Testis (tissue), 2 donors: ENCODE measurements at regions not wholly inside any gene's neighbourhood (a gene's known extent, or its start where the extent isn't known, plus 50 kb on each side); places are given as distances from the start of the nearest gene placed in this dataset.

Experiments
- DNase-seq: peaks from one replicate; pipeline ENCODE4 v3.0.0-alpha.2; 2019
- H3K27ac ChIP-seq, 2 donors: fragments of 200-600 bp; sonication (generic); one replicate each; pipeline ENCODE4 v1.5.1; 2019
- H3K27me3 ChIP-seq: fragments of 200-600 bp; sonication (generic); one replicate; pipeline ENCODE4 v1.5.1; 2019
- H3K36me3 ChIP-seq: fragments of 200-600 bp; sonication (generic); one replicate; pipeline ENCODE4 v1.5.1; 2017; ENCODE audit warnings: low read depth; ENCODE audit errors: missing control alignments
- H3K4me1 ChIP-seq: fragments of 200-600 bp; sonication (generic); one replicate; pipeline ENCODE4 v1.5.1; 2019
- H3K4me3 ChIP-seq, 2 donors: fragments of 200-600 bp; sonication (generic); one replicate each; pipeline ENCODE4 v1.5.1; 2017 to 2019
- H3K9me3 ChIP-seq: fragments of 200-600 bp; sonication (generic); one replicate; pipeline ENCODE4 v1.5.1; 2017
- POLR2A ChIP-seq: fragments of 450-650 bp; IDR thresholded peaks from one replicate; pipeline ENCODE4 v1.6.1; 2017; ENCODE audit warnings: antibody characterized with exemption, mild to moderate bottlenecking, moderate library complexity
- WGBS, 2 donors: methylation state at CpG; one replicate each; pipeline ENCODE4 v1.1.5; 2018; 5-methylcytosine and 5-hydroxymethylcytosine counted together
- intact Hi-C: fragments of 100-400 bp; cut with DNase I; formaldehyde crosslinking; loops from one replicate; pipeline ENCODE4 v1.15.1; 2023; ENCODE audit warnings: low total_unique reads
- TF ChIP-seq, protein P1 (sequence below), 3 experiments: fragments of 450-650 bp in 2 of 3; fragments of 200-600 bp in 1 of 3; sonication (generic) in 1 of 3; IDR thresholded peaks; one replicate each; pipeline ENCODE4 v1.5.1; 2016 to 2019; ENCODE audit warnings: antibody characterized with exemption in 3 of 3, mild to moderate bottlenecking in 2 of 3, moderate library complexity in 1 of 3

DNA sequence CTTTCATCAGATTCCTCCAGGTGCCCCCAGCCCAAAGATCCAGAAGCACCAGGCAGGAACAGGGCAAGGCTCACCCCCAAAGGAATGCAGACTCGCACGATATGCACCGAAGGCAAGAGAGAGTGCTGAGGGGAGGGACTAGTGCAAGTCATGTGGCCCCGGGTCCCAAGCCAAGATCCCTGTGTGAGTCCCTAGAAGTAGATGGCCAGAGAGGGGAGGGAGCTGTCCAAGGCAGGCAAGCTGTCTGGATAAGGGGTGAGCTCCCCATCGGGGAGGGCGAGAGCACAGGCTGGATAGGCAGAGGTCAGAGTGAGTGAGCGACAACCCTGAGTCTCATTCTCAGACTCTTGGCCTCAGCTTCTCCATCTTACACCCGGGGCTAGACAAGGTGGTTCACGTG, 171.5 kb upstream of the LINGO1 start:
- Histone ChIP-seq H3K27ac (no peak overlapping the region), H3K4me3 (no peak overlapping the region), H3K36me3 (no peaks in the 10 kb centered on the region), H3K4me1 (no peaks in the 10 kb centered on the region), H3K9me3 (no peaks in the 10 kb centered on the region), H3K27me3 (no peaks in the 10 kb centered on the region)
- WGBS, 2 donors = 75 to 85% methylated on average over 9 of the region's 9 CpGs
- TF ChIP-seq POLR2A = no peak
- TF ChIP-seq, protein P1, sequence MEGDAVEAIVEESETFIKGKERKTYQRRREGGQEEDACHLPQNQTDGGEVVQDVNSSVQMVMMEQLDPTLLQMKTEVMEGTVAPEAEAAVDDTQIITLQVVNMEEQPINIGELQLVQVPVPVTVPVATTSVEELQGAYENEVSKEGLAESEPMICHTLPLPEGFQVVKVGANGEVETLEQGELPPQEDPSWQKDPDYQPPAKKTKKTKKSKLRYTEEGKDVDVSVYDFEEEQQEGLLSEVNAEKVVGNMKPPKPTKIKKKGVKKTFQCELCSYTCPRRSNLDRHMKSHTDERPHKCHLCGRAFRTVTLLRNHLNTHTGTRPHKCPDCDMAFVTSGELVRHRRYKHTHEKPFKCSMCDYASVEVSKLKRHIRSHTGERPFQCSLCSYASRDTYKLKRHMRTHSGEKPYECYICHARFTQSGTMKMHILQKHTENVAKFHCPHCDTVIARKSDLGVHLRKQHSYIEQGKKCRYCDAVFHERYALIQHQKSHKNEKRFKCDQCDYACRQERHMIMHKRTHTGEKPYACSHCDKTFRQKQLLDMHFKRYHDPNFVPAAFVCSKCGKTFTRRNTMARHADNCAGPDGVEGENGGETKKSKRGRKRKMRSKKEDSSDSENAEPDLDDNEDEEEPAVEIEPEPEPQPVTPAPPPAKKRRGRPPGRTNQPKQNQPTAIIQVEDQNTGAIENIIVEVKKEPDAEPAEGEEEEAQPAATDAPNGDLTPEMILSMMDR (IDR thresholded peaks at IDR 0.05) = no peak
- intact Hi-C loops = no loop called here
- DNase-seq = no peak

DNA sequence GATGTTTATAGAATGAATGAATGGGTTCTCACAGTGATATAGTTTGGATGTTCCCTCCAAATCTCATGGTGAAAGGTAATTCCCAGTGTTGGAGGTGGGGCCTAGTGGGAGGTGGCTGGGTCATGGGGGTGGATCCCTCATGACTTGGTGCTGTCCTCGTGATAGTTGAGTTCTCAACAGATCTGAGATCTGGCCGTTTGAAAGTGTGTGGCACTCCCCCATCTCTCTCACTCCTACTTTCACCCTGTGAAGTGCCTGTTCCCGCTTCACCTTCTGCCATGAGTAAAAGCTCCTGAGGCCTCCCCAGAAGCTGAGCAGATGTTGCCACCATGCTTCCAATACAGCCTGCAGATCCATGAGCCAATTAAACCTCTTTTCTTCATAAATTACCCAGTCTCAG, 170.8 kb upstream of the LINGO1 start:
- no peaks in the 10 kb centered on the region for H3K27me3 ChIP-seq
- WGBS, 2 donors = 64% methylated on average over 3 of the region's 3 CpGs
- no peak for DNase-seq

DNA sequence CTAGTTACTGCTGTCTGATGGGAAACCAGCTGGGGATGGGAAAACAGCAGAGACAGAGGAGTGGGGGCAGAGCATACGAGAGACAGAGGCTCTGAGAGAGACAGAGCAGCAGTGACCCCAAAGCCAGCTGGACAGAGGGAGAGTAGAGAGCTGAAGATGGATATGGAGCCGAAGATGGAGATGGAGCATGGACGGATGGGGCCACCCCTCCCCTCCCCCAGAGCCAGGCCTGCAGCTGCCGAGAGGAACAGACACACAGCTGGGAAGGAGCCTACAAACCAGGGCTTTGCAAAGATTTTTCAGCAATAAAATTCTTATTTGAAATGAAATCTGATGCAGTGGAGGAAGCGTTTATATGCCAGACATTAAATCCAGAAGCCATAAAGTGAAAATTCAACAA, 167.6 kb upstream of the LINGO1 start:
- H3K9me3 ChIP-seq = no peaks in the 10 kb centered on the region
- H3K27ac ChIP-seq = no peak overlapping the region
- no peak for DNase-seq
- no peak overlapping the region for H3K4me3 ChIP-seq
- intact Hi-C loops = no loop called here
- H3K27me3 ChIP-seq = no peaks in the 10 kb centered on the region
- TF ChIP-seq, protein P1 (IDR thresholded peaks at IDR 0.05) = no peak
- no peak for TF ChIP-seq POLR2A
- WGBS, 2 donors = 74 to 75% methylated on average over 5 of the region's 5 CpGs
- H3K36me3 ChIP-seq = no peaks in the 10 kb centered on the region
- no peaks in the 10 kb centered on the region for H3K4me1 ChIP-seq

More for the DNA sequence above, 170.8 kb upstream of the LINGO1 start:
- no peaks in the 10 kb centered on the region for H3K9me3 ChIP-seq
- no peak overlapping the region for H3K4me3 ChIP-seq
- no peaks in the 10 kb centered on the region for H3K36me3 ChIP-seq
- H3K4me1 ChIP-seq = no peaks in the 10 kb centered on the region
- intact Hi-C loops = no loop called here
- TF ChIP-seq POLR2A = no peak
- TF ChIP-seq, protein P1 (IDR thresholded peaks at IDR 0.05) = no peak
- H3K27ac ChIP-seq = no peak overlapping the region

DNA sequence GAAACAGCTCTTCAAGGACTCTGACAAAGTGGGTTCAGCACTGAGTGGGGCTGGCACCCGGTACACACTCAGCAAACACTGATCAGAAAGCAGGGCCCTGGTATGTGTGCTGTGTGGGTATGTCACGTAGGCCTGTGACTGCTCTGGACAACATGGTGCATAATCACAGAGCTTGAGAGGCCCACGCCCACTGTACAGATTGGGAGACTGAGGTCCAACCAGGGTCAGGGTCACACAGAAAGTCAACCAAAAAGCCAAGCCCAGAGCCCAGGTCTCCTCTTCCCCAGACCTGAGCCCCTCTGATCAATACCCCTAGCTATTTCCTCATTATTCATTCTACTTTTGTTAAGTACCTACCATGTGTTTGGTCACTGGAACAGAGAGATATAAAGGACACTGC, 166.1 kb upstream of the LINGO1 start:
- intact Hi-C loops = no loop called here
- Histone ChIP-seq H3K27me3 (no peaks in the 10 kb centered on the region), H3K27ac (no peak overlapping the region), H3K9me3 (no peaks in the 10 kb centered on the region), H3K4me1 (no peaks in the 10 kb centered on the region), H3K4me3 (no peak overlapping the region), H3K36me3 (no peaks in the 10 kb centered on the region)
- DNase-seq = no peak
- 61 to 88% methylated on average over 2 to 3 of the region's 3 CpGs for WGBS, 2 donors
- no peak for TF ChIP-seq POLR2A
- TF ChIP-seq, protein P1 (IDR thresholded peaks at IDR 0.05) = no peak

DNA sequence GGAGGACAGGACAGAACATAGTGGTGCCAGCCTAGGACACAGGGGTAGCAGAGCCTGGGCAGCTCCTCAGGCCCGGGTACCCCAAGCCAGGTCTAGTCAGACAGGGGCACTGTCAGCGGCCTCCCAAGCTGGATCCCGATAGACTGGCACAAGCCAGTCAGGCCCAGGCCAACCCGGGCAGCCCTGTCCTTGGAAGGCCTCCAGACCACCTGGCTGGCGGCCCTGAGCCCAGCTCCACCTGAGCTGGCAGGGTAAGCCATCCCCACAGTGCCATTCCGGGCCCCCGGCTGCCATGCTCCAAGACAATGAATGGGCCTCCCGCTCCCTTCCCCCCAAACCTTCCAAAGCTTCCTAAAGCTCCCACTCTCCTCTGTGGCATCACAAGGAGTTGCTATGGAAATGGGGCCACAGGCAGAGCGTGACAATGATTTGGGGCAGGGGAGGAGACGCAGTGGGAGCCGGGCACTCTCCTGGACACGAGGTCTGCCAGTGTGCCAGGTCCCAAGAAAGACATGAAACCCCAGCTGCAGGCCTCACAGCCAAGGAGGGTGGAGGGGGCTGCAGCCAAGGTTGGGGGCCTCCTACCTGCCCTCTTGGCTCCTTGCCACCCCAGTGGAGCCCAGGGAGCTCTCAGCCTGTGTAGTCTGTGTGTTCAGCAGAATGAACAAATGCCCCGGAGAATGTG, 165.6 kb upstream of the LINGO1 start:
- no peak overlapping the region for H3K4me3 ChIP-seq
- H3K4me1 ChIP-seq = no peaks in the 10 kb centered on the region
- no peak overlapping the region for H3K27ac ChIP-seq
- no peaks in the 10 kb centered on the region for H3K9me3 ChIP-seq
- TF ChIP-seq POLR2A = no peak
- TF ChIP-seq, protein P1 (IDR thresholded peaks at IDR 0.05) = no peak
- DNase-seq = no peak
- H3K36me3 ChIP-seq = no peaks in the 10 kb centered on the region
- WGBS, 2 donors = 81 to 83% methylated on average over 8 to 9 of the region's 13 CpGs
- intact Hi-C loops = no loop called here
- no peaks in the 10 kb centered on the region for H3K27me3 ChIP-seq
